ENCODE measurements at regions not wholly inside any gene's neighbourhood (a gene's known extent, or its start where the extent isn't known, plus 50 kb on each side); places are given as distances from the start of the nearest gene placed in this dataset.

DNA sequence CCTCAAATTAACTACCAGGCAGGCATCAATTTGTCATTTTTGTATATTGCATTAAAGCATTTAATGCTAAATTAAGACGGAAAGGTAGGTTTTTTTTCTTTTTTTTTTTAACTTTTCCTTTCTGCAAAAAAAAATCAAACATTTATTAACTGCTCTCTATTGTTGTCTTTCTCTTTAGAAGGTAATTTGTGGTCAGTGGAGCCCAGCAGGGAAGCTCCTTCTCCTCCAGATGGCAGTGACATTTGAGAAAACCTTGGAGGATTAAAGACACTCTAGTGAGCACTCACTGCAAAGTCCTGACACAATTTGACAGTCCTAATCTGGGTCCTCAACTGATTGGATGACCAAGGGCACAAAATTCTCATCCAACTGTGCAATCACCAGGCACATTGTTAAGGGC lies 102.4 kb downstream of the SLIT2 start:
- DNase-seq = no peak

DNA sequence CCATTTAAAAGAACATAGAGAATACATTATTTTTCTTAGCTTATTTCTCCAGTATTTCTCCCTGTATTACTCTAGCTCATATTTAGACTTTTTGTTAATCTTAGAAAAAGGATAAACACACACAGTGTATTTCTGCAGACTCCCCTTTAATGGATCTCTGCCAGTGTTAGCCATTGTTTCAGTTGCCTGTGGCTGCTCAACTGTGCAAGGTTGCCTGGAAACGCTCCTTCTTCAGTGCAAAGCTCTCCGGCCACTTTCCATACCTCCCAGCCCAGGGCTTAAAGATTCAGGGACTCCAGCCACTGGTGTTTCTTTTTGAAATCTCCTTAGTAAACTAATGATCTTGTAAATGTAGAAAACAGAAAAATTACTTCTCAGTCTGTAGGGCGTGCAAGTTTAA lies 104.9 kb downstream of the SLIT2 start:
- DNase-seq = peak; percentile 70

DNA sequence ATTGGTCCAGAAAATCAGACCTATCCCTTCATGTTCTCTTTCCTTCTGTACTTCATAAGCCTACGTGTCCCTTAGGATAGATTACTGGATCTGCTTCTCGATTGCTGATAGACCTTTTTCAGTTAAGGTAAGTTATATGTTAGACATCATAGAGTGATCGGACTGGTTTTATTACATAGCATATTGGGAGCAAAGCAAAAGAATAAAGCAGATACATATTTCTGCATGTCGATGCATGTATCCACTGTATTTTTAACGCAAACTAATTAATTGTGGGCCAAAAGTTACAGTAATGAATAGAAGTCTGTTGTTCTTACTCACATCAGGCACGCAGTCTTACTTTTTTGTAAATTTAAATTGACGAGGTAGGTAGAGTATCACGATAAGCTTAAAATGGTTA lies 106.4 kb downstream of the SLIT2 start:
- no peak for DNase-seq

DNA sequence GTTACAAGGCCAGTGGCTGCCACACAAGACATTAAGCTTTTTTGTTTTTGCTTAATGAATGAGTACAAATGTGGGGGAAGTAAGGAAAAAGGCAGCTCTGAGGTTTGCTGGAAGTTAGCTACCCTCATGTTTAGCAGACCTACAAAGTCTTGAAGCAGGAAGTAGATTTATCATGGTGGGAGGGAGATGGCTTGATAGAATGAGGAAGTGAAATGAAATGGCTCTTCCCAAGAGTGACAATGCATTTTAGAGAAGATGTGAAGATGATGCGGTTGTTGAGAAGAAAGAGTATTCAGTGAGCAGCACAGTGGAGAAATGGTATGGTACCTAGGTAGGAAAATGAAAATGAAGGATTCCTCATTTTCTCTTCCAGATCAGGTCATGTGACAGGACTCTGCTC lies 108.0 kb downstream of the SLIT2 start:
- no peak for DNase-seq

DNA sequence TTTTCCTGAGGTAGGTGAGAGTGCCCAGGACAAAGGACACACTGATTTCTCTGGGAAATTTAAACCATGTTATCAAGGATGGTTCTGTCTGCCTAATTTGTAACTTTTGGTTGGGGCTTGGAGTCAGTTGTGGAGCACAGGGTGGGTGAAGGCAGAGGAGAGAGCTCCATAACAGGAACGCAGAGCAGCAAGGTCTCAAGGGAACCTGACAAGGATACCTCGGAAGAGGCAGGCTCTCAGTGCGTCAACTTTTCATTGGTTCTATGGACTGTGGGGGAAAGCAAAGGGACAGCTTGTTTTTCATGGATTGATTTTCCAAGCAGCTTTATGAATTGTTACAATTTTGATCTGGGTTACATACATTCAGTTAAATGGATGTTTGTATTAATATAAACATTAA lies 110.4 kb downstream of the SLIT2 start:
- no peak for DNase-seq

DNA sequence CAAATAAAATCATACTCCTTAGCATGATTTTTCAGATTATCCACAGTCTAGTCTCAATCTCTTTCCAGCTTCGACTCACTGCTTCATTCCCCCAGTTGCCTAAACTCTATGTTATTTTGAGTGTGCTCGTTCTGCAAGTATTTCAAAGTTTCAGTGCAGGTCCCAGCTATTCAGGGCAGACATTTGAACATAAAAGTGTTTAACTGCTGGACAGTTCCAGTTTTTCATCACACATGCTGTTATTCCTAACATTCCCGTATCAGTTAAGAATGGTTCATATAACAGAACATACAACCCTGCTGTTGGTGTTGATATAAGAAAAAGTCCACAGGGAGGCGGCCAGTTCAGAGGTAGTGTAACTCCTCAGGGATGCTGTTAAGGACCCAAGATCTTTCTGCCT lies 113.3 kb downstream of the SLIT2 start:
- no peak for DNase-seq

DNA sequence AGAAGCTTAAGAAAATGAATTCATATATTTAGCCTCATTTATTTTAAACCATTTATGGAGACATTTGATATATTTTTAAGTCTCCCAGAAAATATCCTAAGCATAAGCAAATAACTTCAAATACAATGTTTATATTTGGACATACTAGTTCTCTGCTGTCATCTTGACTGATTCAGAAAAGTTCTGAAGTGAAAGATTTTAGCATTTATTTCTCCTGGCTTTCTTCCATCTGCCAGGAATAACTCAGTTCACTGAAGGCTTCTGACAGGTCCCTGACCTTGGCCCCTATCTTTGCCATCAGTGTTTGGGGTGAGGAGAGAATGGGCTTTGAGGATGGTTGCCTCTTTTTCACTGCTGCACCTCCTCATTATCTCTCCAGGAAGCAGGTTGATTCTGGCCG lies 115.7 kb downstream of the SLIT2 start:
- no peak for DNase-seq

DNA sequence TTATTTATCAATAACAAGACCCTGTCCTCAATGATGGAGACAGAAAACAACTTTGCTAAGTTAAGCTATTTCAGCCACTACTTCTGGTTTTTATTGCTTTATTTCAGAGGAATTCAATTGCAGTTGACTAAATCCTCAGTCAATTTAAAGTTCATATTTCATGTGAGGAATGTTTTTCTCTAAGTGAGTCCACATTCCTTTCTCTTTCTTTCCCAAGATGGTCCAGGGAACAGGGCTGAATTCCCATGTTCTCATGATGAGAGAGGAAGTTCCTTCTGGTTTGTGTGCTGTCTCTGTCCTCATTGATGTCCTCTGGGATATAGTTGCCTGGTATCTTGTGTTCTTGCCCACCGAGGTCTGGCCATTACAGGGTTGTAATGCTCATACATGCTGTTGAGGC lies 117.2 kb downstream of the SLIT2 start:
- no peak for DNase-seq

DNA sequence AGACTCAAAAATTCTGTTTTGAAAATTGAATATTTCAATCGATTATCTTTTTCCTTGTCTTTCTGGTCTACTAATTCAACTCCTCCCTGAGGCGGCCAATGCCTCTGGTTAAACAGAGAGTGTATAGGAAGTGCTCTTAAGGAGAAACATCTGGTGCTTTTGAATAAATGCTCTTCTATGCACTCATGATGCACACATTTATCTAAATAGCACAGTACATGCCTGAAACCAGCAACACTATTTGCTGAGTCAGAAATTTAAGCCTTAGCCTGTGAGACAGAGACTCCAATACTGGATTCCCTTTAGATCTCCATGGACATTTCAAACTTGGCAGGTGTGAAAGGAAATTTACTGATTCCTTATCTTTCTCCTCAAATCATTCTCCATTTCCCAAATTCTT lies 118.6 kb downstream of the SLIT2 start:
- DNase-seq = no peak

DNA sequence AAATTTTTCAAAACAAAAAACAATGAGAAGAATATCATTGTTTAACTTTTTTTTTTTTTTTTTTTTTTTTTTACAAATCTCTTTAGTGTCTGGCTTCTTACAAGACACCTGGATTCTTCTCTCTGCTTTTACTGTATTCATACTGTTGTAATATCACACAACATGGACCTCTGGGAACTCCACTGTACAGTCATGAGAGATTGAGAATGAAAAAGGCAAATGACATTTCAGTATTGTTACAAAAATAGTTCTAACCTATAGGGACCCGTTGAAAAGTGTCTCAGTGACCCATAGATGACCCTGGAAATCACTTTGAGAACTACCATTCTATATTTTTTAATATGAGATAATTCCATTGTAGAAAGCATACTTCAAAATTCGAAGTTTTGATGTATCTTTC lies 124.4 kb downstream of the SLIT2 start:
- DNase-seq = no peak

DNA sequence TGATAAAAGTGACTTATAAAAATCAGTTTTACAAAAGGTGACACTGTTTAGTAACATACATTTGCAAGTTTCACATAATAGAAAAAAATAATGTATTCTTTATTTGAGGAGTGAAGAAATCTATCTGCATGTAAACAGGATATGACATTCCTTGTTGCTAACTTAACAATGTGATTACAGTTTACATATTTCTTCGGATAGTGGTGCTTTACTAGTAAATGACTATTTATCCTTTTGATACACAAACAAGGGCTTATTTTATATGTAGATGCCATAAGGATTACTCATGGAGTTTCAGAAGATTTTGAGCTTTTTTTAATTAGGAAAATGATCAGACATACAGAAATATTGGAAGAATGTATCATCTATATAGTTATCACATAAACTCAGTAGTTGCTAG lies 126.5 kb downstream of the SLIT2 start:
- DNase-seq = no peak

DNA sequence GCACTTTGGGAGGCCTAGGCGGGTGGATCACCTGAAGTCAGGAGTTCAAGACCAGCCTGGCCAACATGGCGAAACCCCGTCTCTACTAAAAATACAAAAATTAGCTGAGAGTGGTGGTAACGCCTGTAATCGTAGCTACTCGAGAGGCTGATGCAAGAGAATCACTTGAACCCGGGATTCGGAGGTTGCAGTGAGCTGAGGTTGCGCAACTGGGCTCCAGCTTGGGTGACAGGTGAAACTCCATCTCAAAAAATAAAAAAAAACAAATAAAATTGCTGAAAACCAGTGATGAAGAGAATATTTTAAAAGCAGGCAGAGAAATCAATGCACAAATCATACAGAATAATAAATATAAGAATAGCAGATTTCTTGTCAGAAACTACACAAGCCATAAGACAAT lies 129.3 kb downstream of the SLIT2 start:
- DNase-seq = no peak

DNA sequence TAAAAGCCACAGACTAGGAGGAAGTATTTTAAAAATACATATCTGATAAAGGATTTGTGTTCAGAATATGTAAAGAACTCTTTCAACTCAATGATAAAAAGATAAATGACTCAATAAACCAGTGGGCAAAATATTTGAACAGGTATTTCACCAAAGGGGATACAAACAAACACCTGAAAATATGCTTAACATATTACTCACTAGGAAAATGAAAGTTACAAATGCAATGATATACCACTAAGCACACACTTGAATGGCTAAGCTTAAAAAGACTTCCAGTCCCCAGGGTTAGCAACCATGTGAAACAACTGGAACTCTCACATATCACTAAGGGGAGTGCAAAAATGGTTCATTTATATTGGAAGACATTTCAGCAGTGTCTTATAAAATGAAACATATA lies 131.6 kb downstream of the SLIT2 start:
- DNase-seq = no peak

DNA sequence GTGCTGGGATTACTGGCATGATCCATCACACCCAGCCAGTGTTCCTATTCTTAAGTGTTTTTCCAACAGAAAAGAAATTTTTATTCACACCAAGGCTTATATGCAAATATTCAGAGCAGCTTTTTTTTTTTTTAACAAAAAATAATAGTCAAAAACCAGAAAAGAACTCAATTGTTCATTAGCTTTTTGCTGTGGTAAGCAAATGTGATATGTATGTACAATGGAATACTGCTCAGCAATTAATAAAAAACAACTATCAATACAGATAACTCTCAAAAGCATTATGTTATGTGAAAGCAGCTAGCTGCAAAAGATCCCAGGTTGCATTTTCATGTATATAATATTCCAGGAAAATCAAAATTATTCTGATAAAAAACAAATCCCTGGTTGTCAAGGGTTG lies 132.3 kb downstream of the SLIT2 start:
- no peak for DNase-seq

DNA sequence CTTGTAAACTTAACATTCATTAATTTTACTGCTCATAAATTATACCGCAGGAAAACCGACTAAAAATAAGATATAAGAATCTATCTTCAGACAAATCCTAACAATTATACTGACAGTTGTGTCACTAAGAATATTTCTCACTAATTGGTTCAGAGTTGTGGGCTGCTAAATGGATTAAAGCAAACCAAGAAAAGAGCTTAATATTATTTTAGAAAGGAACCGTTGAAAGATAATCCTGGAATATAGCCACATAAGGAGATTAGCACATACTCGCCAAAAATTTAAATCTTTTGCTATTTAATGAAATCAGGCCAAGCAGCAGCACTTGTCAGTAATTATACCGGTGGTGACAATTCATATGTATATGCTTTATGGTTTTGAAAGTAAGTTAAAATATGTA lies 132.8 kb downstream of the SLIT2 start:
- no peak for DNase-seq

DNA sequence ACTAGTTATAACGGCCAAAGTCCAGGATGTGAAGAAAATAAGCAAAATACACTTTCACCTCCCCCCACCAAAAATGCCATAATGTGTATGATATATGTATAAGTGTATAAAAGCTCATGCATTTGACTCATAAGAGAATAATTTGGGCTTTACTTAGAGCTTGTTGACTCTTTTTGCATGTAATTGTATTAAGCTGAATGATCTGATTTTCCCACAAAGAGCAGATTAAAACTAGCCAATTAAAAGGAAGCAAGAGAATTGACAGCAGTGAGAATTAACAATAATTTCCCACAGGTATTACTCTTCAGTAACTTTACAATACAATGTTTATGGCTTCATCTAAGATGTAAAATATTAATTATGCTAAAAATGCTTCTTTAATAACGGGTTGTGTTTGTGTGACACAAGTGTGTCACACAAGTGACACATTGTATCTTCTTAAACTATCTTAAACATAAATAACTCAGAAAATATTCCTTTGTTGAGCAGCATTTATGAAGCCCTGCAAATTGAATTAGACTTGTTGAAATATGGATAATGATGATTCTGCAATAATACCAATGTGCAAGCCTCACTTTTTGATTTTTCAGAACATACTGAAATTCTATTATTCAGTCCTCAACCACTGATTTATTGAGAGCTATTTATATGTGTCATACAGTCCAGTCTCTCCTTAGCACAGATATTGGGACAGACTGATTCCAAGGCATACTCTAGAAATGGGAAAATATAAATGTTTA lies 134.5 kb downstream of the SLIT2 start:
- DNase-seq = no peak

DNA sequence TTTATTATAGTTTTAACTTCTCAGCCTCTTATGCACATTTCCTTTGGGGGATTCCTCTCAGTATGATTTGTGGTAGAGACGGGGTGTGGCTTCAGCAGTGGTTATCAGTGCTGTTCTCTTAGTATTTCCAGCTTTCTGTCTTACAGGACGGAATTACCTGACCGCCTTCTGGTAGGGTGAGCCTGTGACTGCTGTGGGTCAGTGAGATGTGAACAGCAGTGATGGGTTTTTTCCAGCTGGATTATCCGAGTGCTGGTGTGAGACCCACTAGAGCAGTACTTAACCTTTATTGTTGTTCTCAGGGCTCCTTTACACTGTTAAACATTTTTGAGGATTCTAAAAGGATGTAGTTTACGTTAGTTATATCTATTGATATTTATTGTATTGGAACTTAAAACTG lies 135.2 kb downstream of the SLIT2 start:
- DNase-seq = no peak

DNA sequence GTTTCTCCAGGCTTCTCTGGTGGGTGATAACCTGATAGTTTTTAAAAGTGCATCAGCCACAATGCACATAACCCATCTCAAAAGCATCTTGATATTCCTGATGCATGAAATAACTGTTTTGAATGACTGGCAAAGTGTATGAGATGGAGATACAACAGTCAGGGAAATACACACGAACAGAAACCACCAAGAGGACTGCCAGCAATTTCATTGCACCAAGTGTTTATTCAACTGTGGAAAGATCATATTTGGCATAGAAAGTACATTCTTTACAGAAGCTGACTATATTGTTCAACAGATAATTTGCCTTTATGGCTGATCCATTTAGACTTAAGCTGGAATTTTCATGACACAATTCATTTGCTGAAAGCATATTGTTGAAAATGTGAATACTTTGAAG lies 139.5 kb downstream of the SLIT2 start:
- no peak for DNase-seq

DNA sequence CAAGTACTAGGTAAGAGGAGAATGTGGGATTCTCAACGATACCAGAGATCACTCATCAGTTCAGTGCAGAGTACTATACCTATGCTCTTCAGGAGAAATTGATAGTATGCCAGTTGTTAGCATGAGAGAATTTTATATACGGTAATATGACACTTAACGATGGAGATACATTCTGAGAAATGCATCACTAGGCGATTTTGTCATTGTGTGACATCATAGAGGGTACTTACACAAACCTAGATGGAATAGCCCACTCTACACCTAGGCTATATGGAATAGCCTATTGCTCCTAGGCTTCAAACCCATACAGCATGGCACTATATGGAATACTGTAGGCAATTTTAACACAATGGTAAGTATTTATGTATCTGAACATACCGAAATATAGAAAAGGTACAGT lies 140.2 kb downstream of the SLIT2 start:
- no peak for DNase-seq

DNA sequence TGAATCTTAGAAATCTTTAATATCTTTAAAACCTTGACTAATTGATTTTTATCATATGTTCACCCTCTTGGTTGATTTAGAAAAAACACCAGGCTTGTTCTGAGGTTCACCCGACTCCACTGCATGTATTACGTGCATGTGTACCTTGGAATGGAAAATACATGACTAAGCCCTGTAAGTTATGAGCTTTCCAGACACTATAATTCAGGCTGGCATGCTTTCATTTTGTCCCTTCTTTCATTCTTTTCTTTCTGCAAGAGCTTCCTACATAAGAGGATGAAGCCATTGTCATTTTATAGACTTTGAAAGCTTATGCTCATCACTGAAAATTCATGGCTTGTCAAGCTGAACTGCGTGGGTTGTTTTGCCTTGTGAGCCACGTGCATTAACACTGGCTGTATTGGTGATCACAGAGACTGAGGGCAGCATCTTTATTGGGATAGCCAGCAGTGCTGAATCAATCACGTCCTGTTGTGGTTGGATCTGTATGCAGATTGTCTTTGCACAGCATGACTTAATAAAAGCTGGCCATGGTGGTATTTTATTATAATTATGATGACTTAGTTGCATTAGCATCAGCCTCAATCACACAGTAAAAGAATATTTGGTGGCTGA lies 141.9 kb downstream of the SLIT2 start:
- DNase-seq = no peak

DNA sequence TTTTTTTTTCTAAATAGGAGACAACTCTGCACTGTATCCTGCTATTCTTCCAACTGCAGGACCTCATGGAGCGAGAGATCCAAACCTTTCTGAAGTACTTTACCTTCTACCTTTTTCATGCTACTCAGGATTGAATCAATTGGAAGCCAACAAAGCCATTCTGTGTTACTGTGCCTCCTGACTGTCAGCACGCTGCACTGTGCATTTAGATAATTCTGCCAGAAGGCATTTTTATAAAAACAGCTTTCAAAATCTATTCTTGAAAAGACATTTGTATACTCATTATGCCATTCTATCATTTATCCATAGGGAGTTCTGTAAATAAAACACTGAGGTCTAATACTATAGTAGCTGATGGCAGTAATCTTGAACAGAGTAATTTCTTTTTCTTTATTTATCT lies 142.8 kb downstream of the SLIT2 start:
- DNase-seq = peak; percentile 60

DNA sequence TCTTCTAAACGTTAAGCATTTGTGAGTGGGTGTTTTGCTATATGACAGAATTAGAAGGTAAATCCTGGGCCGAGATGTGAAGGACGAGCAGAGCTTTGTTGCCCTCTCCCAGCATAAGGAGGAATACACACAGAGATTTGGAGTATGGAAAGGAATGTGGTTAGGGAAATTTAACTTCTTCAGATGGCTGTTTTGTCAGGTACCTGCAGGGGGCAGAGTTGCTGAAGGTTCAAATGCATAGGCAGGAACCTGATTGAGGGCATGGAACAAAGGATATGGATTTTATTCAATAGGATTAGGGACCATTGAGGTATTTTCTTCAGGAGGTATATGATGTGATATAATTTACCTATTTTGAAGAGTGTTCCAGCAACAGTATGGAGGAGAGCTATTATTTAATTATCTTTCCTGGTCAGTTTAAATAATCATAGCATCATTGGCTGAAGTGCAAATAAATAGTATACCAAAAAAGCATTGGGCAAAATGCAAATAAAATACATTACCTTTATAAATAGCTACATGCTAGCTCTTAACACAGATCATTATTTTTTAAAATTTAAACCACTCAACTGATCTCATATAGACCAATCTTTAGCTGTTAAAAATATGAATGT lies 143.6 kb downstream of the SLIT2 start:
- peak; percentile 47 for DNase-seq

DNA sequence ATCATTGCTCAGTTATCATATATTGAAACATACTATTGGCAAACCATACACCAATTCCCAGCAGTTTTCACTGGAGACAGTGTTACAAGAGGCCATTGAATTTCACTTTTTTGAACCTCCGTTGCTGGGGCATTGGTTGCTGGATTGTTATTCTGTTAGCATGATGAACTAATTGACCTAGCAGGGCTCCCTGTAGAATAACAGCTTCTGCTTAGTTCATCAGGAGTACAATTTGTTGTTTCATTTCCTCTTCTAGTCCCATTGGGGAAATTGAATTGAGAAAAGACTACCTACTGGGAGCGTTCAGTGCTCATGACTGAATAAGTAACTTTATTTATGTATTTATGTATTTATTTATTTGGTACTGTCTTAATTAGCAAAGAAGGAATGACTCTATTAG lies 151.6 kb downstream of the SLIT2 start:
- DNase-seq = no peak

DNA sequence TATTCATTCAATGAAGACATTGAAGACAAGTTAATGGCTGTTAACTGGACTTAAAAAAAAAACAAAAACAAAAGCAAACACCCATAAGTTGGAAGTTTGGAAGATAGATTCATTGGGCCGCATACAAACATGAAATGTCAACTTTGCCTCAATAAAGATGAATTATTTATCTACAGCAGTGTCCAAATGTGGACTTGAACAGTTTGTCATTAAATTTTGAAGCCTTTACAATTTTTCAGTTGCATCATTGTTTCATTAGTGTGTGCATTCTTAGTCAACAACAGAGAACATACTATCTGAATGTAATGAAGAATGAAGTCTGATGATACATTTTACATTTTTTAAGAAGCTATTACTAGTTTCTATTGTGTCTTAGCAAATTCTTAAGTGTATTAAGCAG lies 152.1 kb downstream of the SLIT2 start:
- DNase-seq = no peak

DNA sequence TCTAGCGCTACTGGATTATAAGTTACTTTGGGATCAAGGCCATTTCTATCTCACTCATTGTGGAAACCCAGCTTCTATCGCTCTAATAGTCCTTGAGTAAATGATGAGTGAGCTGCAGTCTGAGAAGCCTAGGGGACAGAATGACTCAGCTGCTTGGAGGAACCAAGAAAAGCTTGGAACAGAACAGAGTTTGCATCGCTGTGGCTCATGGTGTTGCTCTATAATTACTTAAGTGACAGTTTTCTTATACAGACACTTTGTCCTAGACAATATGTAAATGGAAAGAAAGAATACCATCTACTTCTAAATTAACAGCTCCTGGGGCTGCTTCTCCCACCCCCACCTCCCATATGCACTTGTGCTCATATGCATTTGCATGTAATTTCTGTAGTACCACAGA lies 156.9 kb downstream of the SLIT2 start:
- DNase-seq = no peak
